ENCODE measurements at regions not wholly inside any gene's neighbourhood (a gene's known extent, or its start where the extent isn't known, plus 50 kb on each side); places are given as distances from the start of the nearest gene placed in this dataset.

DNA sequence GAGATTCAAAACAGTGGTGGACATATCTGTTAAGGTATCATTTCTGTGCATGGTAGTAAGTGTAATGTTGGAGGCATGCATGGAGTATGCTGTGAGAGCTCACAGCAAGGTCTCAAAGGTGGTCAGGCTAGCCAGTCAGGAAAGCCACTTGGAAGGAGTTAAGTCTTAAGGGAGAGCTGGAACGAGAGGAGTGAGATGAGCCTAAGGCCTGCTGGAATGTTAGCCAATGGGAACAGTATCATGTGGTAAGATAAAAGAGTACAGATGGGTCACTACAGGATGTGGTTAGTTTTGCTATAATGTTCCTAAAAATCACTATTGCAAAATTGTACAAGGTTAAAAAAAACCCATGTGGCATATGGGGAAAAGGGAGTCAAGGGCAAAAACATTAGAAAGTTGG is 311.7 kb upstream of the E2F7 start:
- H3K36me3 Mint-ChIP-seq (ENCODE audit: low read depth) = no peaks in the 10 kb centered on the region
- H3K9me3 Mint-ChIP-seq = no peaks in the 10 kb centered on the region
- peaks cover 2% of the 10 kb centered on the region for H3K4me1 Mint-ChIP-seq
- no peak overlapping the region for H3K27ac ChIP-seq (ENCODE audit: low read depth, low read length)
- no peaks in the 10 kb centered on the region for H3K9me3 ChIP-seq (ENCODE audit: control insufficient read depth, low read length)
- 84% methylated on average over 1 of the region's 1 CpG; no CpG with 5 or more reads in 1 of the 2 experiments for WGBS, 2 experiments (ENCODE audit: insufficient coverage in 1 of 2, insufficient read length in 1 of 2)
- H3K27me3 ChIP-seq (ENCODE audit: control insufficient read depth, insufficient read depth, low read length, poor library complexity, severe bottlenecking) = no peaks in the 10 kb centered on the region
- no peak overlapping the region for H3K4me3 Mint-ChIP-seq
- no peak overlapping the region for H3K4me3 ChIP-seq (ENCODE audit: low read length)
- no peaks in the 10 kb centered on the region for H3K36me3 ChIP-seq (ENCODE audit: control insufficient read depth, insufficient read depth, low read length)
- no peak for DNase-seq
- H3K9ac ChIP-seq (ENCODE audit: extremely low read depth, low read length, poor library complexity, severe bottlenecking) = no peak overlapping the region
- no peak overlapping the region for H3K27ac Mint-ChIP-seq
- TF ChIP-seq, protein P1, sequence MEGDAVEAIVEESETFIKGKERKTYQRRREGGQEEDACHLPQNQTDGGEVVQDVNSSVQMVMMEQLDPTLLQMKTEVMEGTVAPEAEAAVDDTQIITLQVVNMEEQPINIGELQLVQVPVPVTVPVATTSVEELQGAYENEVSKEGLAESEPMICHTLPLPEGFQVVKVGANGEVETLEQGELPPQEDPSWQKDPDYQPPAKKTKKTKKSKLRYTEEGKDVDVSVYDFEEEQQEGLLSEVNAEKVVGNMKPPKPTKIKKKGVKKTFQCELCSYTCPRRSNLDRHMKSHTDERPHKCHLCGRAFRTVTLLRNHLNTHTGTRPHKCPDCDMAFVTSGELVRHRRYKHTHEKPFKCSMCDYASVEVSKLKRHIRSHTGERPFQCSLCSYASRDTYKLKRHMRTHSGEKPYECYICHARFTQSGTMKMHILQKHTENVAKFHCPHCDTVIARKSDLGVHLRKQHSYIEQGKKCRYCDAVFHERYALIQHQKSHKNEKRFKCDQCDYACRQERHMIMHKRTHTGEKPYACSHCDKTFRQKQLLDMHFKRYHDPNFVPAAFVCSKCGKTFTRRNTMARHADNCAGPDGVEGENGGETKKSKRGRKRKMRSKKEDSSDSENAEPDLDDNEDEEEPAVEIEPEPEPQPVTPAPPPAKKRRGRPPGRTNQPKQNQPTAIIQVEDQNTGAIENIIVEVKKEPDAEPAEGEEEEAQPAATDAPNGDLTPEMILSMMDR (conservative IDR thresholded peaks at IDR 0.05) = no peak
- H3K4me1 ChIP-seq (ENCODE audit: control insufficient read depth, insufficient read depth, low read length) = no peaks in the 10 kb centered on the region
- no peaks in the 10 kb centered on the region for H3K27me3 Mint-ChIP-seq (ENCODE audit: insufficient read depth)

DNA sequence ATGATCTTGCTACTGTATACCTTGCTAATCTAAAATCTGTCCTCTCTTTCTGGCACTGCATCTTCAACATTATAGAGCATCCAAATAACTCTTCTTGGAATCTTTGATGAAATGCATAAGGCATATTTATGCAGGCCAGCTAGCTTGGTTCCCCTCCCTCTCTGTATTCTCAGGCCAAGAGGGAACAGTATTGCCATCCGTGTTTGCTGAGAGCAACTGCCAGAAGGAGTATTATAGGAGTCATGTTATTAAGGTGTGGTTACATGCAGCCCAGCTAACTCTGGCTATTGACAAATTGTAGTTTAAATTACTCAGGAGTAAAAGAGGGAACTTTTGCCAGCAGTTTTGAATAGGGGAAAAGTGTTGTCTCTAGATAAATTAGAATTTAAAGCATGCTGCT is 309.3 kb upstream of the E2F7 start:
- Histone ChIP-seq H3K36me3 (ENCODE audit: control insufficient read depth, insufficient read depth, low read length) (no peaks in the 10 kb centered on the region), H3K27ac (ENCODE audit: low read depth, low read length) (no peak overlapping the region), H3K4me3 (ENCODE audit: low read length) (no peak overlapping the region), H3K9ac (ENCODE audit: extremely low read depth, low read length, poor library complexity, severe bottlenecking) (no peak overlapping the region), H3K27me3 (ENCODE audit: control insufficient read depth, insufficient read depth, low read length, poor library complexity, severe bottlenecking) (peaks cover 5% of the 10 kb centered on the region), H3K9me3 (ENCODE audit: control insufficient read depth, low read length) (no peaks in the 10 kb centered on the region), H3K4me1 (ENCODE audit: control insufficient read depth, insufficient read depth, low read length) (no peaks in the 10 kb centered on the region)
- Mint-ChIP-seq H3K4me3 (no peak overlapping the region), H3K27ac (no peak overlapping the region), H3K36me3 (ENCODE audit: low read depth) (no peaks in the 10 kb centered on the region), H3K4me1 (peaks cover 2% of the 10 kb centered on the region), H3K27me3 (ENCODE audit: insufficient read depth) (no peaks in the 10 kb centered on the region), H3K9me3 (no peaks in the 10 kb centered on the region)
- TF ChIP-seq, protein P1 (conservative IDR thresholded peaks at IDR 0.05) = no peak
- 88 to 94% methylated on average over 1 of the region's 1 CpG for WGBS, 2 experiments (ENCODE audit: insufficient coverage in 1 of 2, insufficient read length in 1 of 2)
- DNase-seq = no peak

DNA sequence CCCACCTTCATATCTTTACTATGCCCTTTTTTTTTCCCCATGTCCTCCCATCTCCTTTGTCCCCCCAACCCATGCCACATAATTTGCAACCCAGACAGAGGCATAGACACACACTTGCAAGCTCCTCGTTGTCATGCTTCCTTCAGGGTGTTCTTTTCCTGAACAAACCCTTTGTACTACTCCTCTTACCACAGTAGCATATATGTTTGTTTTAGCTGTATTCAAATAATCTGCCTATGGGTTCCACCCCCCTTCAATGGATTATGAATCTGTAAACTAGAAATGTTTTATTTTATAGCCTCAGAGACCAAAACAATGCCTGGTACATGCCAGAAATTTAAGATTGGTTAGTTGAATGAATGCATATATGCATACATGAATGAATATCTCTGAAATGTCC is 307.1 kb upstream of the E2F7 start:
- WGBS, 2 experiments (ENCODE audit: insufficient coverage in 1 of 2, insufficient read length in 1 of 2) = 93% methylated on average over 1 of the region's 1 CpG; no CpG with 5 or more reads in 1 of the 2 experiments
- Histone ChIP-seq H3K4me3 (ENCODE audit: low read length) (no peak overlapping the region), H3K27me3 (ENCODE audit: control insufficient read depth, insufficient read depth, low read length, poor library complexity, severe bottlenecking) (peaks cover 5% of the 10 kb centered on the region), H3K4me1 (ENCODE audit: control insufficient read depth, insufficient read depth, low read length) (no peaks in the 10 kb centered on the region), H3K36me3 (ENCODE audit: control insufficient read depth, insufficient read depth, low read length) (no peaks in the 10 kb centered on the region), H3K9me3 (ENCODE audit: control insufficient read depth, low read length) (no peaks in the 10 kb centered on the region), H3K27ac (ENCODE audit: low read depth, low read length) (no peak overlapping the region), H3K9ac (ENCODE audit: extremely low read depth, low read length, poor library complexity, severe bottlenecking) (no peak overlapping the region)
- TF ChIP-seq, protein P1 (conservative IDR thresholded peaks at IDR 0.05) = no peak
- no peak for DNase-seq
- Mint-ChIP-seq H3K9me3 (no peaks in the 10 kb centered on the region), H3K4me3 (no peak overlapping the region), H3K36me3 (ENCODE audit: low read depth) (no peaks in the 10 kb centered on the region), H3K27me3 (ENCODE audit: insufficient read depth) (no peaks in the 10 kb centered on the region), H3K27ac (no peak overlapping the region), H3K4me1 (peaks cover 2% of the 10 kb centered on the region)
